ENCODE measurements at regions not wholly inside any gene's neighbourhood (a gene's known extent, or its start where the extent isn't known, plus 50 kb on each side); places are given as distances from the start of the nearest gene placed in this dataset.
"Not testable (repeated sequence)": the region's sequence is repeated elsewhere in the genome, so short reads cannot be mapped to it uniquely, and the experiment has no call there.

GRCh38 chr15:70385711-70386110, 288.0 kb upstream of the TLE3 start:
- no peak for DNase-seq

GRCh38 chr15:70385052-70385451, 287.3 kb upstream of the TLE3 start:
- no peak for DNase-seq

- DNase-seq, result no peak
Observed at GRCh38 chr15:70383856-70384255, 286.1 kb upstream of the TLE3 start.

GRCh38 chr15:70382762-70383458, 285.2 kb upstream of the TLE3 start:
- DNase-seq, result no peak

- no peak for DNase-seq
Observed at GRCh38 chr15:70382009-70382749, 284.5 kb upstream of the TLE3 start.

- DNase-seq, result no peak
Observed at GRCh38 chr15:70379938-70380883, 282.5 kb upstream of the TLE3 start.

GRCh38 chr15:70379134-70379533, 281.4 kb upstream of the TLE3 start:
- no peak for DNase-seq

- DNase-seq, result no peak
Observed at GRCh38 chr15:70378126-70379031, 280.7 kb upstream of the TLE3 start.

- no peak for DNase-seq
Observed at GRCh38 chr15:70376929-70377691, 279.4 kb upstream of the TLE3 start.

GRCh38 chr15:70376031-70376928, 278.6 kb upstream of the TLE3 start:
- no peak for DNase-seq

- DNase-seq, result no peak
Observed at GRCh38 chr15:70375586-70375985, 277.9 kb upstream of the TLE3 start.

- DNase-seq, result no peak
Observed at GRCh38 chr15:70375006-70375431, 277.3 kb upstream of the TLE3 start.

GRCh38 chr15:70374096-70374495, 276.4 kb upstream of the TLE3 start:
- no peak for DNase-seq

- DNase-seq, result not testable (repeated sequence)
Observed at GRCh38 chr15:70373439-70373838, 275.7 kb upstream of the TLE3 start.

GRCh38 chr15:70367913-70368705, 270.4 kb upstream of the TLE3 start:
- not testable (repeated sequence) for DNase-seq

- not testable (repeated sequence) for DNase-seq
Observed at GRCh38 chr15:70364023-70364422, 266.3 kb upstream of the TLE3 start.

GRCh38 chr15:70362886-70363285, 265.2 kb upstream of the TLE3 start:
- no peak for DNase-seq

GRCh38 chr15:70362350-70362749, 264.6 kb upstream of the TLE3 start:
- DNase-seq, result no peak

- no peak for DNase-seq
Observed at GRCh38 chr15:70361891-70362290, 264.2 kb upstream of the TLE3 start.
